ENCODE measurements at regions not wholly inside any gene's neighbourhood (a gene's known extent, or its start where the extent isn't known, plus 50 kb on each side); places are given as distances from the start of the nearest gene placed in this dataset.

DNA sequence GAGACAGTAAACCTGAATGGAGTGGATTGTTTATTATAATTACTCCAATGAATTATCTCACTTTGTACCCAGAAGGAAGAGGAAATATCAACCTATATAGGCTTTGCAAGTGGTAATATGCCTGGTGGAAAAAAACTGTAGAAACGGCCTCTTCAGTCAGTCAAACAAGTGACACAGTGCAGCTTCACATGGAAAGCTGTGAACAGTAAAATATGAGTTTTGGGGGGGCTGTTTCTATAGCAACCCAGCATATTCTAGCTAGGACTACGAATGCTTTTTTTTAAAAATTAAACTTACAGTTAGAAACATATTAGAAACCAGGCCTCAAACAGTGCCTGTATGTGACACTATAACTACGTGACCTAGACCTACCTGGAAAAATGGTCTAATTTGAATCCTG lies 150.1 kb downstream of the PPP1R2C start:
- H2AFZ ChIP-seq (ENCODE audit: low read length), result no peak overlapping the region
- H3F3A ChIP-seq (ENCODE audit: low read depth), result no peaks in the 10 kb centered on the region
- no peaks in the 10 kb centered on the region for H3K27me3 ChIP-seq (ENCODE audit: insufficient read depth, low read length, poor library complexity, severe bottlenecking)
- H3K36me3 ChIP-seq (ENCODE audit: insufficient read depth, low read length), result no peaks in the 10 kb centered on the region
- no peaks in the 10 kb centered on the region for H4K20me1 ChIP-seq (ENCODE audit: insufficient read depth, low read length, poor library complexity, severe bottlenecking)
- no peak for TF ChIP-seq EZH2phosphoT487 (IDR thresholded peaks at IDR 0.05; ENCODE audit: borderline replicate concordance)
- TF ChIP-seq, protein P1, sequence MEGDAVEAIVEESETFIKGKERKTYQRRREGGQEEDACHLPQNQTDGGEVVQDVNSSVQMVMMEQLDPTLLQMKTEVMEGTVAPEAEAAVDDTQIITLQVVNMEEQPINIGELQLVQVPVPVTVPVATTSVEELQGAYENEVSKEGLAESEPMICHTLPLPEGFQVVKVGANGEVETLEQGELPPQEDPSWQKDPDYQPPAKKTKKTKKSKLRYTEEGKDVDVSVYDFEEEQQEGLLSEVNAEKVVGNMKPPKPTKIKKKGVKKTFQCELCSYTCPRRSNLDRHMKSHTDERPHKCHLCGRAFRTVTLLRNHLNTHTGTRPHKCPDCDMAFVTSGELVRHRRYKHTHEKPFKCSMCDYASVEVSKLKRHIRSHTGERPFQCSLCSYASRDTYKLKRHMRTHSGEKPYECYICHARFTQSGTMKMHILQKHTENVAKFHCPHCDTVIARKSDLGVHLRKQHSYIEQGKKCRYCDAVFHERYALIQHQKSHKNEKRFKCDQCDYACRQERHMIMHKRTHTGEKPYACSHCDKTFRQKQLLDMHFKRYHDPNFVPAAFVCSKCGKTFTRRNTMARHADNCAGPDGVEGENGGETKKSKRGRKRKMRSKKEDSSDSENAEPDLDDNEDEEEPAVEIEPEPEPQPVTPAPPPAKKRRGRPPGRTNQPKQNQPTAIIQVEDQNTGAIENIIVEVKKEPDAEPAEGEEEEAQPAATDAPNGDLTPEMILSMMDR (conservative IDR thresholded peaks at IDR 0.05; ENCODE audit: low read length), result no peak
- no peak overlapping the region for H3K9ac ChIP-seq (ENCODE audit: low read depth, low read length, poor library complexity, severe bottlenecking)
- H3K9me3 ChIP-seq (ENCODE audit: insufficient read depth, low read depth, low read length), result no peaks in the 10 kb centered on the region
- no peak overlapping the region for H3K4me2 ChIP-seq (ENCODE audit: low read depth, low read length, poor library complexity, severe bottlenecking)
- no peak overlapping the region for H3K4me3 ChIP-seq (ENCODE audit: low read length, poor library complexity, severe bottlenecking)
- H3K79me2 ChIP-seq (ENCODE audit: insufficient read depth, low read length), result no peaks in the 10 kb centered on the region
- H3K4me1 ChIP-seq (ENCODE audit: insufficient read depth, low read length, poor library complexity, severe bottlenecking), result no peaks in the 10 kb centered on the region
- no peaks in the 10 kb centered on the region for H3K9me2 ChIP-seq (replicated peaks; ENCODE audit: low read depth, low read length)

DNA sequence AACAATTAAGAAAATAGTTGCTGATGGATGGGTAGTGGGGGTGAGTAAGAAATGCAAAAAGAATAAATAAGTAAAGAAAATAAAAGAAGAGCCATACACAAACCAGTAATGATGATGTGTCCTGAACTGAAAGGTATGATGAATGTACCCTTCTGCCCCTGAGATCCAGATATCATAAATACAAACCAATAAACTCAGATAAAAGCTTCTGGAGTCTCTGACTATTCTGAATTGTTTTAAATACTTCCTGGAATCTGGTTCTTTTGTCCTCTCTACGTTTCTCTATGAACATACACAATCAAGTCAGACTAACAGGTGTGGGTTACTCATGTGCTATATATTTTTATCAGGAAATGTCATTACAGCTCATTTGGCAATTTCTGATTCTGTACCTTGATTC lies 153.4 kb downstream of the PPP1R2C start:
- Histone ChIP-seq H3K79me2 (ENCODE audit: insufficient read depth, low read length) (no peaks in the 10 kb centered on the region), H3K9me2 (replicated peaks; ENCODE audit: low read depth, low read length) (no peaks in the 10 kb centered on the region), H4K20me1 (ENCODE audit: insufficient read depth, low read length, poor library complexity, severe bottlenecking) (no peaks in the 10 kb centered on the region), H3K4me1 (ENCODE audit: insufficient read depth, low read length, poor library complexity, severe bottlenecking) (no peaks in the 10 kb centered on the region), H3K4me2 (ENCODE audit: low read depth, low read length, poor library complexity, severe bottlenecking) (no peak overlapping the region), H3F3A (ENCODE audit: low read depth) (no peaks in the 10 kb centered on the region), H3K27me3 (ENCODE audit: insufficient read depth, low read length, poor library complexity, severe bottlenecking) (no peaks in the 10 kb centered on the region), H2AFZ (ENCODE audit: low read length) (no peak overlapping the region), H3K36me3 (ENCODE audit: insufficient read depth, low read length) (no peaks in the 10 kb centered on the region), H3K9me3 (ENCODE audit: insufficient read depth, low read depth, low read length) (no peaks in the 10 kb centered on the region), H3K4me3 (ENCODE audit: low read length, poor library complexity, severe bottlenecking) (no peak overlapping the region), H3K9ac (ENCODE audit: low read depth, low read length, poor library complexity, severe bottlenecking) (no peak overlapping the region)
- TF ChIP-seq, protein P1 (conservative IDR thresholded peaks at IDR 0.05; ENCODE audit: low read length), result no peak
- TF ChIP-seq EZH2phosphoT487 (IDR thresholded peaks at IDR 0.05; ENCODE audit: borderline replicate concordance), result no peak

DNA sequence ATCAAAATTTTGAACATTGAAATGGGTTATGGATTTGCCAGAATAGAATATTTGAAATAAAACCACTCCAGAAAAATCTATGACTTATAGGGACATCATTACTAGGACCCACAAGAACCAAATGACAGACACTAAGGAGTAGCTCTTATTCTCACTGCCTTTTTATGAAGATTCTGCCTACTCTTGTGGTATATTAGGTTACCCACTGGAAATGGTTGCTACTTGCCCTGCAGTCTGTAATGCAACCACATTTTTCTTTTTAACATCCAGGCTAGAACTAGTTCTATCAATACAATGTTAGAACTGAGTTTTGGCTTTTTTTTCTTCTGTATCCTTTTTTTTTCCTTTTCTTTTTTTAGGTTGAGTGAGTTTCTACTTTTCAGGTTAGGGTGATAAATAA lies 158.9 kb downstream of the PPP1R2C start:
- TF ChIP-seq EZH2phosphoT487 (IDR thresholded peaks at IDR 0.05; ENCODE audit: borderline replicate concordance), result no peak
- TF ChIP-seq, protein P1 (conservative IDR thresholded peaks at IDR 0.05; ENCODE audit: low read length), result no peak
- H2AFZ ChIP-seq (ENCODE audit: low read length), result no peak overlapping the region
- no peaks in the 10 kb centered on the region for H3K36me3 ChIP-seq (ENCODE audit: insufficient read depth, low read length)
- no peak overlapping the region for H3K9ac ChIP-seq (ENCODE audit: low read depth, low read length, poor library complexity, severe bottlenecking)
- H3K9me3 ChIP-seq (ENCODE audit: insufficient read depth, low read depth, low read length), result no peaks in the 10 kb centered on the region
- H3K27me3 ChIP-seq (ENCODE audit: insufficient read depth, low read length, poor library complexity, severe bottlenecking), result no peaks in the 10 kb centered on the region
- no peaks in the 10 kb centered on the region for H3K79me2 ChIP-seq (ENCODE audit: insufficient read depth, low read length)
- no peaks in the 10 kb centered on the region for H3K9me2 ChIP-seq (replicated peaks; ENCODE audit: low read depth, low read length)
- no peak overlapping the region for H3K4me3 ChIP-seq (ENCODE audit: low read length, poor library complexity, severe bottlenecking)
- no peak overlapping the region for H3K4me2 ChIP-seq (ENCODE audit: low read depth, low read length, poor library complexity, severe bottlenecking)
- no peaks in the 10 kb centered on the region for H4K20me1 ChIP-seq (ENCODE audit: insufficient read depth, low read length, poor library complexity, severe bottlenecking)
- H3K4me1 ChIP-seq (ENCODE audit: insufficient read depth, low read length, poor library complexity, severe bottlenecking), result no peaks in the 10 kb centered on the region
- no peaks in the 10 kb centered on the region for H3F3A ChIP-seq (ENCODE audit: low read depth)

Data from Loucy (cell line).